Skin of body (tissue), 1 donor: ENCODE measurements at regions not wholly inside any gene's neighbourhood (a gene's known extent, or its start where the extent isn't known, plus 50 kb on each side); places are given as distances from the start of the nearest gene placed in this dataset.
"Not testable (repeated sequence)": the region's sequence is repeated elsewhere in the genome, so short reads cannot be mapped to it uniquely, and the experiment has no call there.

Source experiments
- DNase-seq: peaks from one replicate; lab custom pipeline; 2025; lab: John Stamatoyannopoulos, UW

DNA sequence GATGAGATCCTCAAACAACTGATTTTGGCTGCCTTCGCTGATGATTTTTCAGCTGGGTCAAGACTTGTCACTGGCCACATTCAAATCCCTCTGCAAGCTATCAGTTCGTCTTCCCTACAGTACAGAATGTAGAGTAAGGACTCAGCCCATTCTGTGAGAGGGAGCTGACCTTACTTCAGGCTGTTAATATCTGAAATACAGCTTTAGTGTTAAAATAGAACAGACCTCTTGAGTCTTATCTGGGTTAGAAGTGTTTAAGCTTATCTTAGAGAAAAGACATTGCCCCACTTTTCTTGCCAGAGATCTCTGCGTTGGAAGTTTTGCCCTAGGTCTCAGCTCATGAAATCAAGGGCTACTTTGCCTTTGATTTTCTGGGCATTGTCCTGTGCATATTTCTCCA lies 383.4 kb upstream of the LARGE1 start:
- DNase-seq = no peak

- no peak for DNase-seq
These were observed 386.1 kb upstream of the LARGE1 start for GRCh38 chr22:34306361-34306760.

DNA sequence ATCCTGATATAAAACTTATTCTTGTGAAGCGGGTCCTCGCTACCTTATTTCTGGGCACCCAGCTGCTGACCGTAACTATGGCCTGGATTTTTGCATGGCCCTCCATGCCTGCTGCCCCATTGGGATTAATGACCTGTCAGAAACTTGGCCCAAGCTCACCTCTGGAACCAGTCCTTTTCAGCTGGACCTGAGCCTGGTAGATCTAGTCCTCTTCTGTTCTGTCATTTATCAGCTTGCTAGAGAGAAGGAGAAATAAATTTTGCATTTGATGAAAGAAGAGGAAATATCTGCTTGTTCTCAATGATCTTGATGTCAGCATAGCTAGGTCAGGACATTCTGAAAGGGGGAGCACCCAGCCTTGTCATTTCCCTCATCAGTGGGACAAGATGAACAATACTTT lies 387.8 kb upstream of the LARGE1 start:
- DNase-seq = no peak

DNA sequence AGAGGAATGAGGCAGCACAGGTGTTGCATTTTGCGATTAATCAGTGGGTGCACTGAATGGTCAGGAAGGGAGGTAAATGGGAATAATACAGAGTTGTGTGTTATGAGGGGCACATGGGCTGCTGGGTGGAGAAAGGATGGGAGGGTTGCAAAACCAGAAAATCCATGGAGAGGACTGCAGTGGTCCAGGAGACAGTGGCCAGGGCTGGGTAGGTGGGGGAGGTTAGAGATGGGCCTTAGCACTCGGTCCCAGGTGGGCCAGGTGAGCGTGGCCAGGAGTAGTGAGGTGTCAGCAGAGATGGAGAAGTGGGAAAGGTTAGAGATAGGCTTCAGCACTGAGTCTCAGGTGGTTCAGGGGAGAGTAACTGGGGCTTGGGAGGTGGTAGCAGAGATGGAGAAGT lies 399.1 kb upstream of the LARGE1 start:
- no peak for DNase-seq

GRCh38 chr22:34324763-34325162 lies 404.5 kb upstream of the LARGE1 start:
- DNase-seq = no peak

DNA sequence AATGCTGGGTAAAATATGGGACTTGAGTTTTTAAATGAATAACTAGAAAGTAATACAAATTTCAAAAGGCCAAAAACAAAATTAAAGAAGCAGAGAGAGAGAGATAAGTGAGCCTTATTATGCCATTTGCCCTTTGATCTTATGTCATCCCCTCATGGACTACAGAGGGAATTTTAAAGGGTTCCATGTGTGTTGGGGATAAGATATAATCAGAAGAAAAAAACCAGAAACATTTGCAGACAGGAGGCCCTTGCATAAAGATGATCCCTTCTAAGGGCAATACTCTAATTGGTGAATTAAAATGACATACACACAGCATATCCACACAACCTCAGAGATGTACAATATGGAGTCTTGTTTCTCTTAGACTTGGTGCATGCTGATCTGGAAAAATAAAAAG lies 406.6 kb upstream of the LARGE1 start:
- no peak for DNase-seq

DNA sequence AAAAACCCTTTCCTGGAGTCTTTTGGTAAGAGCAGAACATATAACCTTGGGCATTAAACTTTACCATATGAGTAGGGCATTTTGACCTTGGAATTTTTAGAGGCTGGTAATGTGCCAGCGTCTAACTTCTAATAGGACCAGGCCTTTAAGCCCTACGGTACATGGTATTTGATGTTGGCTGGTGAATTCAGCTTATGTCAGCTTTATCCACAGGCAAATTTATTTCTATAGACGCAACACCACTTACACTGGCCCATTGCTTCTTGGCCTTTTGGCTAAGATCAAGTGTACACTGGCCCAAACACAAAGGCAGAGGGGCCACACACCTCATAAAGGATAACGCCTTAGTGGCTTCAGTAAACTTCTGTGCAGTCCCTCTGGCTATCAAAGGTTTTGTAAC lies 410.2 kb upstream of the LARGE1 start:
- no peak for DNase-seq

DNA sequence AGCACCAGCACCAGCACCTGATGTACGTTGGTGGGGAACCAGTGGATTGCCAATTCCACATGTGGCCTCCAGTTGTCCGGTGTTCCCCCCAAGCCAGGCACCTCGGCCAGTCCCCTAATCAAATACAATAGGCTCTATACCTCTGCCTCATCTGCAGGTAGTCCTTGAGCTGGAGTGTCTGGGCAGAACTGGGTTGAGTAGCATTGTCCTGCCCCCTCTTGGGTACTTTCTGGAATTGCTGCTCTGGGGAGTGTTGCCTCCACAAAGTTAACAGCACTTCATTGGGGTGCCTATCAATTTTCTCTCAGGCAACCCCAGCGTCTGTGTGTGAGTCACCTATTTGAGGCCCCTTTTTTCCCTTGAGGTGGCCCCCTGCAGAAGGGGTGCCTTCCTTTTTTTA lies 413.0 kb upstream of the LARGE1 start:
- no peak for DNase-seq

- DNase-seq = no peak
These were observed 414.6 kb upstream of the LARGE1 start for GRCh38 chr22:34334893-34335292.

DNA sequence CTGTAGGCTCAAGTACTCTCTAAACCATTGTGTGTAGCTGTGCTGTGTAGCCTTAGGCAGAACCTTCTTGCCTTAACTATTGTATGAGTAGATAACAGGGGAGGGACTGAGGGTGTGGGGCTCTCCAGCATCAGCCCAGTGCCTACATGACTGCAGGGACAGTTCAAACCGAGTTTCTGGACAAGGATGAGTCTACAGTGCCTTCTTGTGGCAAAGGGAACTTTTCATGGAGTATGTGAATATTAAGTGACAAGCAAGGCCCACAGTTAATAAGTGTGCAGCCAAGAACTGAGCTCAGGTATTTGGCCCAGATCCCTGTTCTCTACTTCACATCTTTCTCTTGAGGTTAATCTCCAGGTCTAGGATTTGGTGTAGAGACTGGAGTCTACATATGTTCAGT lies 424.4 kb upstream of the LARGE1 start:
- DNase-seq = no peak

- no peak for DNase-seq
These were observed 434.0 kb upstream of the LARGE1 start for GRCh38 chr22:34354071-34354817.

DNA sequence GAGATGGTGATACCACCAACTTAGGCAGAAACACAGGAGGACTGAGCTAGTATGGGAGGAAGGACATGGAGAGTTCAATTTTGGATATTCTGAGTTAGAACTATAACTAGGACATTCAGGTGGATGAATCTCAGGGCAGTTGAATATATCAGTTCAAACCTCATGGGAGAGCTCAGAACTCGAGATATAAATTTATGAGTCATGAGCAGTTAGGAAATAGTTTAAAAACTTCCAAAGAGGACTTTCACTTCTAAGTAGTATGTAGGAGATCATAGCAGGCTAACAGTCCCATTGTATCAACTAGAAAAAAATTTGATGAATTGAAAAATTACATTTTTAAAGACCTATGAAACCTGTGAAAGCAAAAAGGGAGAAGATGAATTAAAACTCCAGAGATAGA lies 436.2 kb upstream of the LARGE1 start:
- DNase-seq = no peak

GRCh38 chr22:34370711-34371110 lies 450.4 kb upstream of the LARGE1 start:
- no peak for DNase-seq

DNA sequence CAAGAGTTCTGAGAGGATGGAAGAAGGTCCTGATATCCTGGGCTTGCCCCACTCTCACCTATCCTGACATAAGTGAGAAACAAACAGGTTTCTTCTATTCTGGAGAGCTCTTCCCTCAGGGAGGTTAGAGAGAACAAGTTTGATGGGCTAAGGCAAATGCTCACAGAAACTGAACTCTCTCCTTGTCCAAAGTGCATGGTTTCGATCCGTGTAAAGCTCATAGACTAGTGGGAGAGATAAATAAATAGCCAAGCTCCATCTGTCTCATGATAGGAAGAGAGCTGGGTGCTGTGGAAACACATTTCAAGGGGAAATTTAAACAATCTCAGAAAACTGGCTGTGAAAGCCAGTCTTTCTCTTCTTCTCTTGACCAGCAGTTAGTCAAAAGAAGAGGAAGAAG lies 459.5 kb upstream of the LARGE1 start:
- no peak for DNase-seq

DNA sequence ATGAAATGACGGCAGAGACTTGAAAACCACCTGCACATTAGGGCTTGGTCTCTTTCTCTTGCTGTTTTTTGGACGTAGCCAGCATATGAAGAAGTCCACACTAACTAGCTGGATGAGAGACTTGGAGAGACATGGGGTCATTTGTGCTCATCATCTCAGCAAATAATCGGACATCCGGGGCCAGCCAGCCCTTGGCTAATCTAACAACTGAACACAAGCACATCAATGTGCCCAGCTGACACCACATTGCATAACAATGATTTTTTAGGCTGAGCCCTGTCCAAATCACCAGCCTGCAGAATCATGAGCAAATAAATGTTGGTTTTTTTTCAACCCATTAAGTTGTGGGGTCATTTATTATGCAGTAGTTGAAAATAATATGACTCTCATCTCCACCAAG lies 460.3 kb upstream of the LARGE1 start:
- DNase-seq = no peak

DNA sequence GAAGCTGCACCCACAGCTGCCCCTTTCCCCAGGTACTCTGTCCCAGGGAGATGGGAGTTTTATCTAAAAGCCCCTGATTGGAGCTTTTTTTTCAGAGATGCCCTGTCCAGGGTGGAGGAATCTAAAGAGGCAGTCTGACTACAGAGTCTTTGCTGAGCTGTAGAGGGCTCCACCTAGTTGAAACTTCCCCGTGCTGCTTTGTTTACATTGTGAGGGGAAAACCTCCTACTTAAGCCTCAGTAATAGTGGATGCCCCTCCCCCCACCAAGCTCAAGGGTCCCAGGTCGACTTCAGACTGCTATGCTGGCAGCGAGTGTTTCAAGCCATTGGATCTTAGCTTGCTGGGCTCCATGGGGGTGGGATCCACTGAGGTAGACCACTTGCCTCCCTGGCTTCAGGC lies 470.1 kb upstream of the LARGE1 start:
- DNase-seq = no peak

DNA sequence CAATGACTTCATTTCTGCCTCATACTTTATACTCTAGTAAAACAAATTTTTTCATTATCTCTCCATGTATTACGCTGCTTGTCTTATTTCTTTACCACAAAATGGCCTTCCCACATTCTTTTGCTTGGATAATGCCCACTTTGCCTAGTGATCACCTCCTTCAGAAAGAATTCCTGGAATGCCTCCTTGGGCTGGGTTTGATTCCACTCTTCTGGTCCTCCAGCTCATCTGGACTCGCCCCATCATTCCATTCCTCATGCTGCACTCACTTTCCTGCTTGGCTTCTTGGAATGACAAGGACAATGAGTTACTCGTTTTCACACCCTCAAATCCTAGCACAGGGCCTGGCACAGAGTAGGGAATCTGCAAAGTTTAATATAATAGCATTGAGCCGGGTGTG lies 475.1 kb upstream of the LARGE1 start:
- no peak for DNase-seq

- DNase-seq = no peak
These were observed 483.4 kb upstream of the LARGE1 start for GRCh38 chr22:34403667-34404066.

DNA sequence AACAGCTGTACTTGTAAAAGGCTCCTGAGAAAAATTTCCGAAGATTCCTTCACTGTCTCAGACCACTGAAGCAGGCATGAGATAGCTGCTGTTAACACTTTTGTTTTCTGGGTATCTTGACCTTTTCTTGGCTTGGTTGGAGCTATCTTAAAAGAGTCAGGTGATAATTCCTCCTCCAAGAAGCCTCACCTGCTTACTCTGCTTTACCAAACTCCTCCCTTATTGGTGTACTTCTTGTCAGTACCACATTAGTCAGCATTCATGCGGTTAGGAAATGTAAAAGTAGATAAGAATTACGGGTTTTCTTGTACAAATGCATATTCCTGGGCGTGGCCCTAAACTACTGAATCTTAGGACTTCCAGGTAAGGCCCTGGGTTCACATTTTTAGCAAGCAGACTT lies 489.8 kb upstream of the LARGE1 start:
- no peak for DNase-seq

GRCh38 chr22:34414467-34415440 lies 494.5 kb upstream of the LARGE1 start:
- peak; percentile 65 for DNase-seq

- DNase-seq = no peak
These were observed 496.0 kb upstream of the LARGE1 start for GRCh38 chr22:34416022-34416860.

- not testable (repeated sequence) for DNase-seq
These were observed 502.7 kb upstream of the LARGE1 start for GRCh38 chr22:34422948-34423347.
